Fibroblast of lung (primary cell): ENCODE measurements at regions not wholly inside any gene's neighbourhood (a gene's known extent, or its start where the extent isn't known, plus 50 kb on each side); places are given as distances from the start of the nearest gene placed in this dataset.

Source experiments
- DNase-seq, 2 donors: peaks; one replicate each; pipeline versions ENCODE4 v3.0.0 to v3.0.0-alpha.2; 2010; ENCODE audit warnings: low read depth in 2 of 2
- H2AFZ ChIP-seq: 2 replicates; pipeline ENCODE4 v1.5.1; 2012; ENCODE audit warnings: low read length, control low read depth, inconsistent platforms
- H3K27ac ChIP-seq: 2 replicates; pipeline ENCODE4 v1.5.1; 2011; ENCODE audit warnings: low read length, control low read depth; ENCODE audit not compliant: insufficient read depth
- H3K27me3 ChIP-seq: 2 replicates; pipeline ENCODE4 v1.5.1; 2011; ENCODE audit warnings: mild to moderate bottlenecking, low read length; ENCODE audit not compliant: control insufficient read depth, insufficient read depth
- H3K36me3 ChIP-seq: 2 replicates; pipeline ENCODE4 v1.5.1; 2011; ENCODE audit warnings: low read length; ENCODE audit not compliant: control insufficient read depth, insufficient read depth
- H3K4me1 ChIP-seq: 2 replicates; pipeline ENCODE4 v1.5.1; 2011; ENCODE audit warnings: low read length; ENCODE audit not compliant: control insufficient read depth, insufficient read depth; ENCODE audit errors: extremely low read depth
- H3K4me2 ChIP-seq: 2 replicates; pipeline ENCODE4 v1.5.1; 2011; ENCODE audit warnings: low read length, control low read depth; ENCODE audit not compliant: insufficient read depth; ENCODE audit errors: extremely low read depth
- H3K4me3 ChIP-seq, 4 experiments: fragments of 200-600 bp in 1 of 4; sonication (generic) in 1 of 4; replicated peaks in 1 of 4; 2 replicates each; pipeline ENCODE4 v1.5.1; 2011 to 2016; ENCODE audit warnings: low read length in 4 of 4, low read depth in 3 of 4, mild to moderate bottlenecking in 3 of 4, control low read depth in 2 of 4, inconsistent platforms in 1 of 4, mixed read lengths in 1 of 4; ENCODE audit not compliant: insufficient read depth in 1 of 4; ENCODE audit errors: control extremely low read depth in 1 of 4
- H3K79me2 ChIP-seq: 2 replicates; pipeline ENCODE4 v1.5.1; 2012; ENCODE audit warnings: mild to moderate bottlenecking, low read length, inconsistent platforms; ENCODE audit not compliant: control insufficient read depth, insufficient read depth
- H3K9ac ChIP-seq: 2 replicates; pipeline ENCODE4 v1.5.1; 2011; ENCODE audit warnings: mild to moderate bottlenecking, low read length, control low read depth; ENCODE audit not compliant: insufficient read depth
- H3K9me3 ChIP-seq: 2 replicates; pipeline ENCODE4 v1.5.1; 2012; ENCODE audit warnings: low read depth, low read length; ENCODE audit not compliant: control insufficient read depth, insufficient read depth
- H4K20me1 ChIP-seq: 2 replicates; pipeline ENCODE4 v1.5.1; 2011; ENCODE audit warnings: low read length; ENCODE audit not compliant: control insufficient read depth, insufficient read depth; ENCODE audit errors: extremely low read depth
- CTCF ChIP-seq, 2 donors: IDR thresholded peaks in 1 of 2; conservative IDR thresholded peaks in 1 of 2; 1 replicate in 1 of 2; 2 replicates in 1 of 2; pipeline ENCODE4 v1.5.1; 2011 to 2012; ENCODE audit warnings: low read length in 2 of 2, control low read depth in 1 of 2, inconsistent platforms in 1 of 2, low read depth in 1 of 2, mild to moderate bottlenecking in 1 of 2
- EZH2 ChIP-seq: IDR thresholded peaks from 2 replicates; pipeline ENCODE4 v1.5.1; 2012; ENCODE audit warnings: low read length, control low read depth, mild to moderate bottlenecking; ENCODE audit errors: missing control alignments

- no peaks in the 10 kb centered on the region for H3K27me3 ChIP-seq
- H3K36me3 ChIP-seq: no peaks in the 10 kb centered on the region
Measured at GRCh38 chr14:58697930-58698642, 60.3 kb downstream of the DACT1 start.

GRCh38 chr14:58699681-58700205, 62.0 kb downstream of the DACT1 start:
- Histone ChIP-seq H3K4me2 (no peak overlapping the region), H3K36me3 (no peaks in the 10 kb centered on the region), H3K9me3 (no peaks in the 10 kb centered on the region), H3K27me3 (no peaks in the 10 kb centered on the region), H2AFZ (no peak overlapping the region), H3K4me3 (no peak overlapping the region), H3K4me1 (no peaks in the 10 kb centered on the region), H3K79me2 (no peaks in the 10 kb centered on the region), H4K20me1 (no peaks in the 10 kb centered on the region), H3K9ac (no peak overlapping the region), H3K27ac (no peak overlapping the region)
- no peak for DNase-seq
- no peak for TF ChIP-seq EZH2
- TF ChIP-seq CTCF (conservative IDR thresholded peaks at IDR 0.05 in 1 of 2, IDR thresholded peaks at IDR 0.05 in 1 of 2; ENCODE audit: low read depth in 1 of 2, low read length in 2 of 2): no peak

More at GRCh38 chr14:58697930-58698642, 60.3 kb downstream of the DACT1 start:
- no peaks in the 10 kb centered on the region for H3K79me2 ChIP-seq
- H3K4me1 ChIP-seq: no peaks in the 10 kb centered on the region
- DNase-seq: no peak
- no peak overlapping the region for H2AFZ ChIP-seq
- no peak overlapping the region for H3K27ac ChIP-seq
- no peak overlapping the region for H3K4me3 ChIP-seq
- no peaks in the 10 kb centered on the region for H3K9me3 ChIP-seq
- H3K4me2 ChIP-seq: no peak overlapping the region
- no peaks in the 10 kb centered on the region for H4K20me1 ChIP-seq
- no peak for TF ChIP-seq CTCF (conservative IDR thresholded peaks at IDR 0.05 in 1 of 2, IDR thresholded peaks at IDR 0.05 in 1 of 2; ENCODE audit: low read depth in 1 of 2, low read length in 2 of 2)
- TF ChIP-seq EZH2: no peak
- no peak overlapping the region for H3K9ac ChIP-seq

- Histone ChIP-seq H3K4me2 (no peak overlapping the region), H3K4me1 (no peaks in the 10 kb centered on the region), H3K9ac (no peak overlapping the region), H3K36me3 (no peaks in the 10 kb centered on the region), H3K9me3 (no peaks in the 10 kb centered on the region), H3K27ac (no peak overlapping the region), H3K4me3 (no peak overlapping the region), H2AFZ (no peak overlapping the region), H3K27me3 (no peaks in the 10 kb centered on the region), H3K79me2 (no peaks in the 10 kb centered on the region), H4K20me1 (no peaks in the 10 kb centered on the region)
- no peak for TF ChIP-seq CTCF (conservative IDR thresholded peaks at IDR 0.05 in 1 of 2, IDR thresholded peaks at IDR 0.05 in 1 of 2; ENCODE audit: low read depth in 1 of 2, low read length in 2 of 2)
- TF ChIP-seq EZH2: no peak
- no peak for DNase-seq
Measured at GRCh38 chr14:58701156-58701555, 63.4 kb downstream of the DACT1 start.
